NT2/D1 (cell line): ENCODE measurements at regions not wholly inside any gene's neighbourhood (a gene's known extent, or its start where the extent isn't known, plus 50 kb on each side); places are given as distances from the start of the nearest gene placed in this dataset.

Experiments
- DNase-seq: peaks from one replicate; pipeline ENCODE4 v3.0.0-alpha.2; 2011; ENCODE audit warnings: low read depth, low spot score
- H3K27me3 ChIP-seq: 2 replicates; pipeline ENCODE4 v1.6.0; 2011; ENCODE audit warnings: mild to moderate bottlenecking; ENCODE audit not compliant: insufficient read length, insufficient read depth
- H3K36me3 ChIP-seq: 2 replicates; pipeline ENCODE4 v1.6.1; 2011; ENCODE audit warnings: mild to moderate bottlenecking, low read length, mixed read lengths; ENCODE audit not compliant: insufficient read depth, insufficient read length
- H3K4me1 ChIP-seq: 2 replicates; pipeline ENCODE4 v1.5.1; 2011; ENCODE audit not compliant: insufficient read depth, insufficient read length
- H3K4me3 ChIP-seq: 2 replicates; pipeline ENCODE4 v1.5.1; 2011; ENCODE audit warnings: low read depth; ENCODE audit not compliant: insufficient read length
- H3K9ac ChIP-seq: 2 replicates; pipeline ENCODE4 v1.6.0; 2011; ENCODE audit warnings: low read depth; ENCODE audit not compliant: insufficient read length
- H3K9me3 ChIP-seq: 2 replicates; pipeline ENCODE4 v1.5.1; 2011; ENCODE audit warnings: mild to moderate bottlenecking, low read length; ENCODE audit not compliant: insufficient read depth
- SUZ12 ChIP-seq: IDR thresholded peaks from 2 replicates; pipeline ENCODE4 v1.6.1; 2011; ENCODE audit not compliant: insufficient read length, insufficient read depth; ENCODE audit errors: extremely low read depth
- YY1 ChIP-seq: IDR thresholded peaks from 2 replicates; pipeline ENCODE4 v1.6.1; 2011; ENCODE audit not compliant: insufficient read length, insufficient read depth
- ZNF274 ChIP-seq: IDR thresholded peaks from 2 replicates; pipeline ENCODE4 v1.6.1; 2011; ENCODE audit warnings: mild to moderate bottlenecking, low read depth, low read length

DNA sequence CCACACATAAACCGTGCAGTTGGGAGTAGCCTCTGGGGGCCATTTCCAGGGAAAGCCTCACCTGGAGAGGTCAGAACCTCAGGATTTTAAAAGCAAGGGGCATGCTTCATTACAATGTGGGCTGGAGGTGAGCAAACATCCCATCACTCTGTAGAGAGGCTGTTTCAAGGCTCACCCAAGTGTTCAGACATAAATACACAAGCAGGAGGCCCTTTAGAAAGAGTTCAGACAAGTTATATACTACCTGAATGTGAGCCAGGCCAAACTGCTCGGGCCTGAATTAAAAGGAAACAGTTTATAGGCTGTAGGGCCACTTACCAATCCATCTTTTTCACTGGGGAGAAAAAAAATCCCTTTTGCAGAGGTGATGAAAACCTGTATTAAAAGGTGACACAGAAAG is 540.0 kb upstream of the ZEB2 start:
- H3K4me3 ChIP-seq = no peak overlapping the region
- no peak for DNase-seq
- no peaks in the 10 kb centered on the region for H3K27me3 ChIP-seq
- no peak for TF ChIP-seq ZNF274
- no peak for TF ChIP-seq YY1
- no peak for TF ChIP-seq SUZ12
- H3K36me3 ChIP-seq = no peaks in the 10 kb centered on the region
- H3K9me3 ChIP-seq = no peaks in the 10 kb centered on the region
- H3K4me1 ChIP-seq = no peaks in the 10 kb centered on the region
- no peak overlapping the region for H3K9ac ChIP-seq

DNA sequence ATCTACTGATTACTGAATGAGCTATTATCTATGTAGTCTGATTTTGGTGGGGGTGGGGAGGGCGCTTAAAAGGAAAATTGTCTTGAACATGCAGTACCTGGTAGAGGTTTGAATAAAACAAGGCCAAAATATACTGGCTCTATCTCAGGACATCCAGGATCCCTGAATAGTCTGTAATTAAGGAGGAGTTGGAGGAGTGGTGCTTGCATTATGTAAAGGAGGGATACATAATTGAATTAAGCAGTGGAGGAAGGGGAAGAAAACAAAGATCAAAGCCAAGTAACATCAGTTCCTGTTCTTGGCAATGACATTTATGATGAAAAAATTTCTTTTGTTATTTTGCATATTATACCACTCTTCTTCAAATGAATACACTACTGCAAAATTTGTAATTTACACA is 539.4 kb upstream of the ZEB2 start:
- no peaks in the 10 kb centered on the region for H3K4me1 ChIP-seq
- DNase-seq = no peak
- H3K36me3 ChIP-seq = no peaks in the 10 kb centered on the region
- H3K27me3 ChIP-seq = no peaks in the 10 kb centered on the region
- no peak for TF ChIP-seq YY1
- TF ChIP-seq SUZ12 = no peak
- no peak for TF ChIP-seq ZNF274
- no peaks in the 10 kb centered on the region for H3K9me3 ChIP-seq
- no peak overlapping the region for H3K9ac ChIP-seq
- no peak overlapping the region for H3K4me3 ChIP-seq

DNA sequence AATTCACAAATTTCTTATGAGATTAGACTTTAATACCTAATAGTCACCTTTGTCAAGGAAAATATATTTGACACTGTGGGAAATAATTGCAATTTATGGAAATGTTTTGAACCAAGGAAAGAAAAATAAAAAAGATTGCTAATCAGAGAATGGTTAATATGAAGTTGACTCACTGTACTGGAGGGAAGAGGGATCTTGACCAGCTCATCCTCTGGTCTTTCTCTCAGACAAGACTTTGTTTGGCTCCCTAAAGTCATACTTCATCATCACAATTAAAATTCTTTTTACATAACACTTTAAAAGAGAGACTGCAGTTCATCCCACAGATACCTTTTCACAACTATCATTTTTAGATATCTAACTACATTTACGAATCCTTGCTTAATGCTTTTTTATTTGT is 538.5 kb upstream of the ZEB2 start:
- DNase-seq = no peak
- H3K36me3 ChIP-seq = no peaks in the 10 kb centered on the region
- H3K9ac ChIP-seq = no peak overlapping the region
- no peak overlapping the region for H3K4me3 ChIP-seq
- no peaks in the 10 kb centered on the region for H3K27me3 ChIP-seq
- no peaks in the 10 kb centered on the region for H3K9me3 ChIP-seq
- H3K4me1 ChIP-seq = no peaks in the 10 kb centered on the region
- TF ChIP-seq YY1 = no peak
- no peak for TF ChIP-seq ZNF274
- TF ChIP-seq SUZ12 = no peak

DNA sequence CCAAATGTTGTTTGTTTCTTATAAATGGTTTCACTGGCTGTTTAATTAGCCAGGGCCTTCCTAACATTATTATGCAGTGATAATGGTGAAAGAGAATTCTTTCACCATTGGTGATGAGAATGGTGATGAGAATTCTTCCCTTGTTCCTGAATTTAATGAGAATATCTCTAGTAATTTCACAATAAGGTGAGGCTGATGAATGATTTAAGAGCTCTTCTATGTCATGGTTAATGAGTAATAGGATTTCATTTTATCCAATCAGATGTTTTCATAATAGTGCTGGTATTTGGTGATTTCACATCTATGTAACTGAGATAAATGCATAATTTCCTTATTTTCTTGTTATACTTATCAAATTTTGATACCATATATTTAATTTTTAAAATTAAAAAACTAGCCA is 535.7 kb upstream of the ZEB2 start:
- Histone ChIP-seq H3K36me3 (no peaks in the 10 kb centered on the region), H3K4me1 (no peaks in the 10 kb centered on the region), H3K4me3 (no peak overlapping the region), H3K9ac (no peak overlapping the region), H3K9me3 (no peaks in the 10 kb centered on the region), H3K27me3 (no peaks in the 10 kb centered on the region)
- no peak for DNase-seq
- TF ChIP-seq ZNF274 (no peak), SUZ12 (no peak), YY1 (no peak)

DNA sequence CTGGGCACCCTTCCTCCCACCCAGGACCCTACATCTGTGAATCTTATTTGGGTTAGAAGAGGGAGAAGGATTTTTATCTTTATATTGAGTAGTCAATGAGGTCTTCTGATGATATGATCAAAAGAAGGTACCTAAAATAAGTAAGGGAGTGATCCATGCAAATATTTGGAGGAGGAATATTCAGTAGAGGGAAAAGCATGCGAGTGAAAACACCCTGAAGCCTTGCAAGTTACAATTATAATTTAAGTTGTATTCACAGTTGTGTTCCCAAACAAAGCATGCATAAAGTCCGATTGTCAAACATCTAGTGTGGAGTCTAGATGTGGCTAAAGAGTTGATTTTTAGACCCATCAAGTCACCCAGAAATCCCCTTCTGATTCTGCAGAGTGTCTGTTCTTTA is 530.2 kb upstream of the ZEB2 start:
- TF ChIP-seq SUZ12 (no peak), YY1 (no peak), ZNF274 (no peak)

DNA sequence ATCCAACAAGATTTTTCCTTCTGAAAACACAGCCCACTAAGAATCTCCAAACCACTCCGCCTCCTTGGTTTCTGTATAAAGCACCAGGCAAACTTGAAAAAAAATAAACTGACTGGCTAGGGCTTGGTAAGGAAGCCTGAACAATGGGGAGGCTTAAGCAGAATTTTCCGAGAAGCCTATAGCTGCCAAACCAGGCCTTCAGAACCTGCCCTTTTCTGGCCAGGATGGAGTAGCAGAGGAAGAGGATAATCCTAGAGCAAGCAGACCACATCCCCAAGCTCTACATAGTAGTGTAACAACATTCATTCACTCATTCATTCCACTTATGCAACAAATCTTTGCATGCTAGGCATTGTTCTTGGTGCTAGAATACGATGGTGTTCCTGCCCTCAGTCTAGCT is 529.6 kb upstream of the ZEB2 start:
- Histone ChIP-seq H3K27me3 (no peaks in the 10 kb centered on the region), H3K36me3 (no peaks in the 10 kb centered on the region), H3K4me1 (no peaks in the 10 kb centered on the region), H3K9ac (no peak overlapping the region), H3K4me3 (no peak overlapping the region), H3K9me3 (no peaks in the 10 kb centered on the region)
- DNase-seq = no peak
- TF ChIP-seq ZNF274 = no peak

More for the DNA sequence above, 530.2 kb upstream of the ZEB2 start:
- no peaks in the 10 kb centered on the region for H3K36me3 ChIP-seq
- H3K9me3 ChIP-seq = no peaks in the 10 kb centered on the region
- no peak overlapping the region for H3K9ac ChIP-seq
- no peak overlapping the region for H3K4me3 ChIP-seq
- no peak for DNase-seq
- H3K27me3 ChIP-seq = no peaks in the 10 kb centered on the region
- no peaks in the 10 kb centered on the region for H3K4me1 ChIP-seq

DNA sequence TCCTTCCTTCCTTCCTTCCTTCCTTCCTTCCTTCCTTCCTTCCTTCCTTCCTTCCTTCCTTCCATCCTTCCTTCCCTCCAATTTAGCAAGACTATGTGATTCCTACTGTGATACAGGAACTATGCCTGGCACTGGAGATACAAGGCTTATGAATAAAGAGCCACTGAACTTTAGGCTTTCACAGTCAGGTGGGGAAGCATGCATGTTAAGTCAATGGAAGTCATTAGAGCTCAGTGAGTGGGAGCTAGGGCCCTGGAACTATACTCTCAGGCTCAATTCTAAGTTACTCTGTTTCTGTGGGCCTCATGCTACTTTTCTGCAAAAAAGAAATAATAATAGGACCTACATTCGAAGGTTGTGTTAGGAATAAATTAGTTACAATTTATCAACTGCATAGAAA is 527.6 kb upstream of the ZEB2 start:
- DNase-seq = no peak
- no peak overlapping the region for H3K4me3 ChIP-seq
- H3K36me3 ChIP-seq = no peaks in the 10 kb centered on the region
- TF ChIP-seq ZNF274 = no peak
- TF ChIP-seq SUZ12 = no peak
- no peak for TF ChIP-seq YY1
- H3K9ac ChIP-seq = no peak overlapping the region
- H3K4me1 ChIP-seq = no peaks in the 10 kb centered on the region
- H3K9me3 ChIP-seq = no peaks in the 10 kb centered on the region
- H3K27me3 ChIP-seq = no peaks in the 10 kb centered on the region

DNA sequence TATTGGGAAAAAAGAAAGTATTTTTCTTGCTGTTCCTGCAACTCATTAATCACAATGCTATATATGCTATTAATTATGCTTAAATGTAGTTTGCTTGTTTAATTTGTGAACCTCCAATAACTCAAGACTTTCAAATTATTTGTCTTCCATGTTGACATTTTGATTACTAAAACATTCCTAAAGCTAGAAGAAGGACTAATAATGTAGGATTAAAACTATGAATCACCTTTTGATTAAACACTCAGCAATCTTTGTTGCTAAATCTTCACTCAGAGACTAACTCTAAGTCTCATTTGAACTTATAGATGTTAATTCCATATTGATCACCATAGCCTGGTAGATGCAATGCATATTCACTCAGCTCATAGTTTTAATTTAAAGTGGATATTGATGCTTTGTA is 524.6 kb upstream of the ZEB2 start:
- H3K9ac ChIP-seq = no peak overlapping the region
- no peak overlapping the region for H3K4me3 ChIP-seq
- H3K4me1 ChIP-seq = no peaks in the 10 kb centered on the region
- no peak for DNase-seq
- H3K27me3 ChIP-seq = no peaks in the 10 kb centered on the region
- no peaks in the 10 kb centered on the region for H3K9me3 ChIP-seq
- H3K36me3 ChIP-seq = no peaks in the 10 kb centered on the region
- TF ChIP-seq YY1 (no peak), ZNF274 (no peak), SUZ12 (no peak)
